ENCODE measurements at regions not wholly inside any gene's neighbourhood (a gene's known extent, or its start where the extent isn't known, plus 50 kb on each side); places are given as distances from the start of the nearest gene placed in this dataset.

DNA sequence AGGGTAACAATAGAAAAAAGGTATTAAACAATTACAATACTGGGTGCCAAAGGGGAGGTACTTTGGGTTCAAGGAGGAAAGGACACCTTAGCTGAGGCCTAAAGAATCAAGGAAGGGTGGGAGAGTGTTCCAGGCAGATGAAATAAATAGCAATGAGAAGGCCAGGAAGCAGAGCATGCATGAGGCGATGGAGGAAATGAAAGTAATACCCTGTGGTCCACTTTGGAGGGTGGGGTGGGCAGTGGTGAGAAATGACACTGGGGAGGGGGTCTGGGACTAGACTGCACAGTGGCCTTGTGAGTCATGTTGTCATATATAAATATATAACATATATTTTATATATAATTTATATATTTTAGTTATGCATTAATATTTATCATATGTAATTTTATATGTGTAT is 55.9 kb downstream of the BHLHE40 start:
- TF ChIP-seq, protein P1, sequence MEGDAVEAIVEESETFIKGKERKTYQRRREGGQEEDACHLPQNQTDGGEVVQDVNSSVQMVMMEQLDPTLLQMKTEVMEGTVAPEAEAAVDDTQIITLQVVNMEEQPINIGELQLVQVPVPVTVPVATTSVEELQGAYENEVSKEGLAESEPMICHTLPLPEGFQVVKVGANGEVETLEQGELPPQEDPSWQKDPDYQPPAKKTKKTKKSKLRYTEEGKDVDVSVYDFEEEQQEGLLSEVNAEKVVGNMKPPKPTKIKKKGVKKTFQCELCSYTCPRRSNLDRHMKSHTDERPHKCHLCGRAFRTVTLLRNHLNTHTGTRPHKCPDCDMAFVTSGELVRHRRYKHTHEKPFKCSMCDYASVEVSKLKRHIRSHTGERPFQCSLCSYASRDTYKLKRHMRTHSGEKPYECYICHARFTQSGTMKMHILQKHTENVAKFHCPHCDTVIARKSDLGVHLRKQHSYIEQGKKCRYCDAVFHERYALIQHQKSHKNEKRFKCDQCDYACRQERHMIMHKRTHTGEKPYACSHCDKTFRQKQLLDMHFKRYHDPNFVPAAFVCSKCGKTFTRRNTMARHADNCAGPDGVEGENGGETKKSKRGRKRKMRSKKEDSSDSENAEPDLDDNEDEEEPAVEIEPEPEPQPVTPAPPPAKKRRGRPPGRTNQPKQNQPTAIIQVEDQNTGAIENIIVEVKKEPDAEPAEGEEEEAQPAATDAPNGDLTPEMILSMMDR (IDR thresholded peaks at IDR 0.05; ENCODE audit: insufficient read depth, low read length, poor library complexity, severe bottlenecking): no peak
- no peak for TF ChIP-seq EZH2phosphoT487 (conservative IDR thresholded peaks at IDR 0.05; ENCODE audit: low read length)

All from SU-DHL-6 (cell line).